COLO668 (cell line): ENCODE measurements at regions not wholly inside any gene's neighbourhood (a gene's known extent, or its start where the extent isn't known, plus 50 kb on each side); places are given as distances from the start of the nearest gene placed in this dataset.

Experiments
- DNase-seq: peaks from one replicate; lab custom pipeline; 2025; ENCODE audit not compliant: unreplicated experiment; lab: John Stamatoyannopoulos, UW

GRCh38 chr2:122100346-122100745 lies 344.9 kb downstream of the TSN start:
- no peak for DNase-seq

- no peak for DNase-seq
Observed at GRCh38 chr2:122100756-122101155, 345.3 kb downstream of the TSN start.

GRCh38 chr2:122101319-122101718 lies 345.9 kb downstream of the TSN start:
- no peak for DNase-seq

- DNase-seq, result no peak
Observed at GRCh38 chr2:122105171-122105876, 349.9 kb downstream of the TSN start.

DNA sequence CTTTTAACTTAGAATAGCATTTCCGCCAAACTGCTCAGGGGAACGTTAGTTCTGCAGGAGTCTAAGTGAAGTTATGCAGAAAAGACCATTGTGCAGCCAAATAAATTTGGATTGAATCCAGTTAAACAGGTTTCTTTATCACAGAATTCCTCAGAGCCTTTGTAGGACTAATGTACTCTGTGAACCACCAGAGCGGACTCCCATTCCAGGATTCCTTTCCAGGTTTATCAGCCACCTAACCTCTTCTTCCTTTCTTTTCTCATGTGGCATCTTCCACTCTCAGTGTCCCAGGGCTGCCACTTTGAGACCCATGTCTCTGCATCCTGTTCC lies 350.4 kb downstream of the TSN start:
- no peak for DNase-seq

DNA sequence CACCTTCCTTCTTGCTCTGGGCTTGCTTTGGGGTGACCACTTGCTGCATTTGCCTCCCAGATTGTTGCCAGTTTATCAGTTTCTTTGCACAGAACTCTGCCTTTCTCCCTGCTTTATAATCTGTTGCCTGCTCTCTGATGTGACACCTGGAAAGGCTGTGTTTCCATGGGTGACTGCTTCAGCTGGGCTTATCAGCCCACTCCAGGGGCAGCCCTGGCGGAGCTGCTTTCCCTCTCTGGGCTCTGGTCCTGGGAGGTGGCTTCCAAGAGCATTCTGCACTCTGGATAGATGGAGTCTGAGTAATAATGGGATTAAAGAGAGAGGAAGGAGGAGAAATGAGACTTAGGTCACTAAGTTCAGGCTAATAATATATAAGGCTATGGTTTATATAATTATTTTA lies 352.7 kb downstream of the TSN start:
- no peak for DNase-seq

DNA sequence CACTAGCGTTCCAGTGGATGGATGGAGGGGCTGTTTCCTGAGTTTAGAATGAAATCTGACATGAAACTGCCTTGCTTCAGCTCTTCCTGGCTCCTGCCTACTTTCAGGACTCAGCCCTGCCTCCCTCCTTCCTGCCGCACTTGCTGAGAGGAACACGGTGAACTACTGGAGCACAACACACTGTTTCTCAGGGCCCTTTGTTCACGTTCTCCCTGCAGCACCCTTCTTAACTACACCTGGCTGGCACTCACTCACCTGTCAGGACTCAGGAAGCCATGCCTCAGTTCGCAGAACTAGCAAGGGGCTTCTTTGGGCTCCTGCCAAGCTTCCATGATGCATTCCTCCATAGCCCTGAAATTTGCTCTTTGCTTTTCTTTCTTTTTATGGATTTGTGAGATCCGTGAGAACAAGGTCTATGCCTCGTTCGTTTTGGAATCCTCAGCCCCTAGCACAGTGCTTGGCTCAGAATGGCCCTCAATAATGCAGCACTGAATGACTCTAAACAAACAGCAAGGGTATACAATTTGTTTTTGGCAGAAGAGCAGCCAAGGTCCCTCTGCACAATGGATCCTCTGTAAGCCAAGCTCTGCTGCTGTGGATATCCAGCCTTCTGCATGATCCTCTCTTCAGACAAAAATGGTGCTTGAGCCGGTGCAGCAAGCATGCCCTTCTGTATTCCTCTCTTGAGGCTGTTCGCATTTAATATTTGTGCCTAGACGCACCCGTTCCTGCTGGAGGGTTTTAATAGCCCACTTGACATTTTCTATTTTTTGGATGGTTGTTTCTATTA lies 357.0 kb downstream of the TSN start:
- DNase-seq, result no peak

GRCh38 chr2:122114421-122114820 lies 359.0 kb downstream of the TSN start:
- no peak for DNase-seq

DNA sequence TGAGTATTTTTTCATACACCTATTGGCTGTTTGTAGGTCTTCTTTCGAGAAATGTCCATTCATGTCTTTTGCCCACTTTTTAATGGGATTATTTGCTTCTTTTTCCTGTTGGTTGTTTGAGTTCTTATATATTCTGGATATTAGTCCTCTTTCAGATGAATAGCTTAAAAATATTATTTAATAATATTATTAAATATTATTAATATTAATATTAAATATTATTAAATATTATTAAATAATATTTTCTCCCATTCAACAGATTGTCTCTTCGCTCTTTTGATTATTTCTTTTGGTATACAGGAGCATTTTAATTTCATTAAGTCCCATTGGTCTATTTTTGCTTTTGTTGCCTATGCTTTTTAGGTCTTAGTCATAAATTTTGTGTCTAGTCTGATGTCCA lies 361.9 kb downstream of the TSN start:
- no peak for DNase-seq

DNA sequence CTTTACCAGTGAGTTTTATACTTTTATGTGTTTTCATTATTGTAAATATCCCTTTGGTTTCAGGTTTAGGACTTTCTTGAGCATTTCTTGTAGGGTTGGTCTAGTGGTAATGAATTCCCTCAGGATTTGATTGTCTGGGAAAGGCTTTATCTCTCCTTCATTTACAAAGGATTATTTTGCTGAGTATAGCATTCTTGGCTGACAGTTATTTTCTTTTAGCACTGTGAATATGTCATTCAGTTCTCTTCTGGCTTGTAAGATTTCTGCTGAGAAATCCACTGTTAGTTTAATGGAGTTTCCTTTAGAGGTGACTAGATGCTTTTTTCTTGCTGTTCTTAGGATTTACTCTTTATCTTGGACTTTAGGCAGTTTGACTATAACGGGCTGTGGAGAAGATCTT lies 373.9 kb downstream of the TSN start:
- DNase-seq, result no peak

DNA sequence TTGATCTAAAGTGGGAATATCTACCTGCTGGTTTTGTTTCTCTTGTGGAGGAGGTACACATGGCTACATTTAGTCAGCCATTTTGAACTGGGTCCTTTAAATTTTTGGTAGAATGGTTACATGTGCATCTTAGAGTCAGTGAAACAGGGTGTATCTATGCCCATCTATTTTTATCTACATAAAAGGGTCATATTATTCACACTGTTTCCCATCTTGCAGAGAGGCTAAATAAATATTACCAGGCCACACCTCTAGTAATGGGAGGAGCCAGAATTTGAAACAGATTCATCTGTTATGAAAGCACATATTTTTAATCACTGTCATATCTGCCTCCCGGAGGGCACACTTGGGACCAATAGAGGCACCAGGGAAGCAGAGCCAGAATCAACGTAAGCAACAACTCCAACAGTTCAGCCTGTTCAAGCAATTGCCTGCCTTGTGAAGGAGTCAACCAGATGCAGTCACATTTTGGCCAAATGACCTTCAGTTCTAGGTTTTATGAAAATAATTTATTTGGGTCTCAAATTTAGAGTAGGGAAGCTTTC lies 376.8 kb downstream of the TSN start:
- DNase-seq, result no peak

DNA sequence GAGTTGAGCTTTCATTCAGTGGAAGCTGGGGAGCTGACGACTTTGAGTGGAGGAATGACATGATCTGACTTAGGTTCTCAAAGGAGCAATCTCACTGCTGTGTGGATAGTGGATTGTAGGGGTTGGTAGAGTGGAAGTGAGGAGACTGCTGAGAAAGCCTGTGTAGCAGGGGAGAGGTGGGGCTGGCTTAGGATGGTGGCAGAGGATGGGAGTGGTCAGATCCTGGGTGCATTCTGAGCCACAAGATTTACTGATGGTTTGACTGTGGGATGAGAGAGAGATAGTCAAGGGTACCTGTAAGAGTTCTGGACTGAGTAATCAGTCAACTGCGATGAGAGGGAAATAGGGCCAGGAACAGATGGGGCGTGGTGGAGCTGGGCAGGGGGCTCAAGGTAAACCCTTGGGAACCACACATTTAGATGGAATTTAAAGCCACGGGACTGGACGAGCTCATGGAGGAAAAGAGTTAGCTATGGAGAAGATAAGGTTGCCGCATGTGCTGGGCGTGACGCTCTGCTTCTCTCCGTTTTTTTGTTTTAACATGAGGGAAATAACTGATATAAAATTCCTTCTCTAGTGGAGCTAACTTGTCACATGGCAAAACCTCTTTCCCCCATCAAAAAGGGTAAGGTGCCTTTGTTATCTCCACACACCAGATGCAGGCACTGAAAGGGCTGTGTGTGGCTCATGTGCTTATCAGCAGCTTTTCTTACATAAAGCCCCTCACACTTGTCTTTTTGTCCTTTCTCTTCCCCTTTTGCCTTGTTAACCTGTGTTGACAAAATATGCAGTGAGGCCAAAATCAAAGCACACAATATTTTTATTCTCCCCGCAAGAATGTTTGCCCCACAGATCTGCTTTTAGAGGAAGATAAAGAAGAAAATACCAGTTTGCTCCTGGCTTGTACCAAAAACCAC lies 379.8 kb downstream of the TSN start:
- no peak for DNase-seq

DNA sequence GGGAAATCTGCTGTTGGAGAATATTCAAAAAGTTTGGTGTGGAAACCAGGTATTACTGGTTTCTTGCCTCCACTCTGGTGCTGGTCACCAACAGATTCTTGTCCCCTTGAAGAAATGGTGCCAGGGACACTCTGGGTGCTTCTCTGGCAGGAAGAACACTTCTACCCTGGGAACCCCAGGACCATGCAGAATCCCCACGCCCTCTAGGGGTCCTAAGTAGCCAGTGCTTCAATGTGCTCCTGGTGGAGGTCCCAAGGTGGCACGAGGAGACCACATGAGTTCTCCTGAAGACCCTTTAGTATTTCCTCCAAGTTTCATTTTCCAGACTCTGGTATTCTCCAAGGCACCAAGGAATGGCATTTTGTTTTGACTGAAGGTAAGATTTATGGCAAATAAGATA lies 380.6 kb downstream of the TSN start:
- DNase-seq, result peak; percentile 17

GRCh38 chr2:122138561-122138960 lies 383.1 kb downstream of the TSN start:
- DNase-seq, result no peak

DNA sequence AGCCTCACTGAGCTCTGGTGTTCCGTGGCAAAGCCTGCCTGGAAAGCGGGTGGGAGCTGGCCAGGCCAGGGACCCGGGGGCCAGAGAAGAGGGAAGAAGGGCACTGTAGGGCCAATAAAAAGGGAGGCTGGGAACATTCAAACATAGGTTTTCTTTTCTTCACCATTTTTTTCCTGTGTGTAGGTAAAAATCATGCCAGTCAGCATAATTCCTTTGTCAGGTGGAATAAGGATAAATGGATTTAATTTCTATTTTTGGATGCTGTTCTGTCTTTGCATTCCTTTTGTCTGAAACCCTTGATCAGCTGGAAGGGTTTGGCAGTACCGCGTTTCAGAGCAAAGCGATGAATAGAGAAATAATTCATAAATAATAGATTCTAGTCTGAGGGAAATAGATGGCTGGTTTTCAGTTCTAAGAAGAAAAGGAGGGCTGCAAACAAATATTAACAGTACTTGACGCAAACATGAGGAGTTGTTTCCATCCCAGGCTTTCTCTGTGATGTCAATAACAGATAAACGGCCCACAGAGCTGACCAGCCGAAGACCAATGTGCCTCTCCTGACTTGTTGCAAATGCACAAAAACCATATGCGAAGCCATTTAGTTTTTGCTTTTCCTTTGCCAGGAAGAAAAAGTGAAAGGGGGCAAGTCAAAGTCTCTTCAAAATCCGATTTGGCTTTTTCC lies 384.4 kb downstream of the TSN start:
- DNase-seq, result no peak

- no peak for DNase-seq
Observed at GRCh38 chr2:122144884-122145283, 389.4 kb downstream of the TSN start.

DNA sequence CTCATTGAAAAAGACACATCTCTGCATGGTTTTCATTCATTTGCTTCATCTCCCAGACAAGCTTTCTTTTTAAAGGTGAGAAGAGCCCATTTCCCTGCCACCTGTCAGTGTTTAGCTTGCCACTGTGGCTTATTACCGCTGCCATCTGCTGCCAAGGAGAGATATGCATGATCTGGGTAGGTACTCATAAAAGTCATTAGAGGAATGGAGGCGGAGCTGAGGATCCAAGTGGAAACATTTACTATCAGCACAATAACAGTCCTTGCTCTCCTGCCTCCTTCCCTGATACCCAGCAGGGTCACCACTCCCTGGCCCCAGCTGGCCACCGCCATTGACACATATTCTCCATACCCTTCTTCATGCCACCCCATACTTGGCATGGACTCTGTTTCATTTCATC lies 390.4 kb downstream of the TSN start:
- peak; percentile 18 for DNase-seq

DNA sequence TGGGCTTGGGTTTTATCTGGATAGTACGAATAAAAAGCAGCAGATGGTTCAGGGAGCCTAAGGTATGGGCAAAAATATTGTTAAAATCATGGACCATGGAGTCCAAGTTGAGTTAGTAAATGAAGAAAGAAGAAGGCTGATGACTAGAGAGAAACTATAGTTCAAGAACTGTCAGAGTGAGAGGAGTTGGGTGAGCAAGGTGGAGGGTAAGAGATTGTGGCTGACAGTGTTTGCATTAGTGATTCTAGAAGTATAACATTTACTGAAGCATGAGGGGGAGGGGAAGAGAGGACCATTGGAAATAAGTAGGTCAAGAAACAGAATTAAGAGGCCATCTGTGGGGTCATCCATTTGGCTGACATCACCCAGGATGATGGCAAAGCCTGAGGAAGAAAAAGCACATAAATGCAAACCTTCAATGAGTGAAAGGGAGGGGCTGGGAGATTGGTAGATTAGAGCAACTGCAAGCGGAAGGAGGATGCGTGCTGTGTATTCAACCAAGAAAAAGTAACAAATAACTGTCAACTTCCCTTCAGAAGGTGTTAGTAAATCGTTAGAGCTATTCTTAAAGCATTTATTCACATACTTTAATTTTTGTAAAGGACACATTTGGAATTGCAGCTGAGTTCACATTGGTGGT lies 392.8 kb downstream of the TSN start:
- no peak for DNase-seq

DNA sequence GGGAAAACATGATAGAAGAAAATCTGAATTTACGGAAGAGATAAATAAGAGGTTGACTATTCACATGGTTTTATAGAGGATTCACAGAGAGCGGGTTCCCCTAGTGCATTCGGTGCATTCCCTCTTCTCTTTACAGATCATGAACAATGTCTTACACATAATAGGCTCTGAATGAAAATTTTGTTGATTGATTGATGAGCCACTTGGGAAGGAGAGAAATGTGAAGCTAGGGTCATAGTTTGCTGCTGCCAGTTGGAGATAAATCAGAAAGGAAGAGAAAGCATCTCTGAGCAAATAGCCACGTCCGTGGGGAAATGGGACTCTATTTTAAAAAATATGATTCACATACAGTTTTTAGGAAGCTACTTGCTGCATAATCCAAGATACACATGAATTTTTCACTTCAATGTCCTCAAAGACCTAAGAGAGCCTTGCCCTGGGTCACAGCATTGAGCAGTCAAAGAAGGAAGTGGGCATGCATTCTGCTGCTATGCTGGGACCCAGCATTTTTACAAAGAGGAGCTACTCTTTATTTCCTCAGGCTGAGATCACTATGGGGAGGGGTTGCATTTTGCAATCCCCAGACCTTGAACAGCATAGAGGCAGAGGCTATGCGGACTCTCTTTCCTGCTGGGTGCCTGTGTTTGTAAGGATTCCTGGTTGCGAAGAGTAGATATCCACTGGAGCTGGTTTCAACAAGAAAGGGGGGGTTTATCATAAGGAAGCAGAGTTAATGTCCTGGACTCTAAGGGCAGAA lies 395.3 kb downstream of the TSN start:
- no peak for DNase-seq

GRCh38 chr2:122152571-122152970 lies 397.1 kb downstream of the TSN start:
- no peak for DNase-seq
